ENCODE measurements at regions not wholly inside any gene's neighbourhood (a gene's known extent, or its start where the extent isn't known, plus 50 kb on each side); places are given as distances from the start of the nearest gene placed in this dataset.

GRCh38 chr5:155773680-155774079 lies 553.3 kb upstream of the SGCD start:
- peaks cover 13% of the 10 kb centered on the region for H3K36me3 Mint-ChIP-seq
- no peak for DNase-seq (ENCODE audit: low spot score)
- no peaks in the 10 kb centered on the region for H3K27me3 Mint-ChIP-seq (ENCODE audit: low read depth)
- peaks cover 16% of the 10 kb centered on the region for H3K9me3 Mint-ChIP-seq
- no peak for ATAC-seq
- CTCF ChIA-PET, result no interaction called here
- H3K4me1 Mint-ChIP-seq, result peaks cover 29% of the 10 kb centered on the region
- POLR2A ChIA-PET, result no interaction called here
- no peak overlapping the region for H3K4me3 Mint-ChIP-seq
- TF ChIP-seq CREM (CRISPR knock-in tag; IDR thresholded peaks at IDR 0.05) (no peak), ZNF423 (CRISPR knock-in tag; IDR thresholded peaks at IDR 0.05) (no peak), ZNF281 (CRISPR knock-in tag; IDR thresholded peaks at IDR 0.05) (no peak), ETV6 (CRISPR knock-in tag; IDR thresholded peaks at IDR 0.05) (no peak), CREB1 (CRISPR knock-in tag; IDR thresholded peaks at IDR 0.05) (no peak), USF2 (CRISPR knock-in tag; IDR thresholded peaks at IDR 0.05) (no peak), ZBTB43 (CRISPR knock-in tag; IDR thresholded peaks at IDR 0.05) (no peak), IRF2 (CRISPR knock-in tag; IDR thresholded peaks at IDR 0.05; ENCODE audit: borderline replicate concordance, low read depth) (no peak), SP1 (CRISPR knock-in tag; conservative IDR thresholded peaks at IDR 0.05) (no peak)
- TF ChIP-seq, protein P1, sequence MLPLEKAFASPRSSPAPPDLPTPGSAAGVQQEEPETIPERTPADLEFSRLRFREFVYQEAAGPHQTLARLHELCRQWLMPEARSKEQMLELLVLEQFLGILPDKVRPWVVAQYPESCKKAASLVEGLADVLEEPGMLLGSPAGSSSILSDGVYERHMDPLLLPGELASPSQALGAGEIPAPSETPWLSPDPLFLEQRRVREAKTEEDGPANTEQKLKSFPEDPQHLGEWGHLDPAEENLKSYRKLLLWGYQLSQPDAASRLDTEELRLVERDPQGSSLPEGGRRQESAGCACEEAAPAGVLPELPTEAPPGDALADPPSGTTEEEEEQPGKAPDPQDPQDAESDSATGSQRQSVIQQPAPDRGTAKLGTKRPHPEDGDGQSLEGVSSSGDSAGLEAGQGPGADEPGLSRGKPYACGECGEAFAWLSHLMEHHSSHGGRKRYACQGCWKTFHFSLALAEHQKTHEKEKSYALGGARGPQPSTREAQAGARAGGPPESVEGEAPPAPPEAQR (CRISPR knock-in tag; IDR thresholded peaks at IDR 0.05), result no peak
- TF ChIP-seq, protein P2, sequence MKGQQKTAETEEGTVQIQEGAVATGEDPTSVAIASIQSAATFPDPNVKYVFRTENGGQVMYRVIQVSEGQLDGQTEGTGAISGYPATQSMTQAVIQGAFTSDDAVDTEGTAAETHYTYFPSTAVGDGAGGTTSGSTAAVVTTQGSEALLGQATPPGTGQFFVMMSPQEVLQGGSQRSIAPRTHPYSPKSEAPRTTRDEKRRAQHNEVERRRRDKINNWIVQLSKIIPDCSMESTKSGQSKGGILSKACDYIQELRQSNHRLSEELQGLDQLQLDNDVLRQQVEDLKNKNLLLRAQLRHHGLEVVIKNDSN (CRISPR knock-in tag; IDR thresholded peaks at IDR 0.05), result no peak
- 0 out of 2 replicates have a peak overlapping the region, but pooled peaks have one; percentile 34 for H3K27ac Mint-ChIP-seq

DNA sequence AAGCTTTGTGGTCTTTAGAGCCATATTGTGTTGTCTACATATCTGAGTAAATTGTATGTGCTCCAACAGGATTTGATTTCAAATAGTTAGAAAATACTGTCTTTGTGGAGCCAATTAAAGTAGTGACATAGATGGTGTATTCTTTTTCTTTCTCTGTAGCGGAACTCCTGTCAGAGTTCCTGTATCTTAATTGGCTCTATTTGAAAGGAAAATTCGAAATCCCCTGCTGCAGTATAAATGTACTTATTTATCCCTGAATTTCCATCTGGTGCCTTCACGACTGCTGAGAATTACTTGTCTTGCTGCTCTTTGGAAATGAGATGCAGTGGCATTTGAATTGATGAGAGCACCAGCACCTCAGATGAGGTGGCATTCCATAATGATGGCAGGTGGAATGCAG lies 546.7 kb upstream of the SGCD start:
- CTCF ChIA-PET, result no interaction called here
- Mint-ChIP-seq H3K27me3 (ENCODE audit: low read depth) (no peaks in the 10 kb centered on the region), H3K4me3 (no peak overlapping the region), H3K9me3 (peaks cover 9% of the 10 kb centered on the region), H3K4me1 (peaks cover 5% of the 10 kb centered on the region), H3K36me3 (peaks cover 6% of the 10 kb centered on the region; the same call in 1 of the 2 replicates), H3K27ac (no peak overlapping the region)
- POLR2A ChIA-PET, result no interaction called here
- TF ChIP-seq JAZF1 (CRISPR knock-in tag; IDR thresholded peaks at IDR 0.05), result no peak
- no peak for TF ChIP-seq HMGXB4 (CRISPR knock-in tag; IDR thresholded peaks at IDR 0.05)
- TF ChIP-seq, protein P3, sequence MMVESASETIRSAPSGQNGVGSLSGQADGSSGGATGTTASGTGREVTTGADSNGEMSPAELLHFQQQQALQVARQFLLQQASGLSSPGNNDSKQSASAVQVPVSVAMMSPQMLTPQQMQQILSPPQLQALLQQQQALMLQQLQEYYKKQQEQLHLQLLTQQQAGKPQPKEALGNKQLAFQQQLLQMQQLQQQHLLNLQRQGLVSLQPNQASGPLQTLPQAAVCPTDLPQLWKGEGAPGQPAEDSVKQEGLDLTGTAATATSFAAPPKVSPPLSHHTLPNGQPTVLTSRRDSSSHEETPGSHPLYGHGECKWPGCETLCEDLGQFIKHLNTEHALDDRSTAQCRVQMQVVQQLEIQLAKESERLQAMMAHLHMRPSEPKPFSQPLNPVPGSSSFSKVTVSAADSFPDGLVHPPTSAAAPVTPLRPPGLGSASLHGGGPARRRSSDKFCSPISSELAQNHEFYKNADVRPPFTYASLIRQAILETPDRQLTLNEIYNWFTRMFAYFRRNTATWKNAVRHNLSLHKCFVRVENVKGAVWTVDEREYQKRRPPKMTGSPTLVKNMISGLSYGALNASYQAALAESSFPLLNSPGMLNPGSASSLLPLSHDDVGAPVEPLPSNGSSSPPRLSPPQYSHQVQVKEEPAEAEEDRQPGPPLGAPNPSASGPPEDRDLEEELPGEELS (CRISPR knock-in tag; IDR thresholded peaks at IDR 0.05), result no peak
- TF ChIP-seq, protein P4, sequence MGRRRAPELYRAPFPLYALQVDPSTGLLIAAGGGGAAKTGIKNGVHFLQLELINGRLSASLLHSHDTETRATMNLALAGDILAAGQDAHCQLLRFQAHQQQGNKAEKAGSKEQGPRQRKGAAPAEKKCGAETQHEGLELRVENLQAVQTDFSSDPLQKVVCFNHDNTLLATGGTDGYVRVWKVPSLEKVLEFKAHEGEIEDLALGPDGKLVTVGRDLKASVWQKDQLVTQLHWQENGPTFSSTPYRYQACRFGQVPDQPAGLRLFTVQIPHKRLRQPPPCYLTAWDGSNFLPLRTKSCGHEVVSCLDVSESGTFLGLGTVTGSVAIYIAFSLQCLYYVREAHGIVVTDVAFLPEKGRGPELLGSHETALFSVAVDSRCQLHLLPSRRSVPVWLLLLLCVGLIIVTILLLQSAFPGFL (CRISPR knock-in tag; IDR thresholded peaks at IDR 0.05; ENCODE audit: borderline replicate concordance), result no peak
- TF ChIP-seq, protein P1 (CRISPR knock-in tag; IDR thresholded peaks at IDR 0.05), result no peak
- no peak for DNase-seq (ENCODE audit: low spot score)
- no peak for ATAC-seq
